Epithelial cell of proximal tubule (primary cell): ENCODE measurements at regions not wholly inside any gene's neighbourhood (a gene's known extent, or its start where the extent isn't known, plus 50 kb on each side); places are given as distances from the start of the nearest gene placed in this dataset.
A peak's percentile ranks its signal among the peaks of the same experiment; 100 is the strongest.
"Not testable (repeated sequence)": the region's sequence is repeated elsewhere in the genome, so short reads cannot be mapped to it uniquely, and the experiment has no call there.

Experiments used
- DNase-seq: peaks from one replicate; pipeline ENCODE4 v3.0.0-alpha.2; 2011; ENCODE audit warnings: low read depth
- H3K4me3 ChIP-seq: 2 replicates; pipeline ENCODE4 v1.5.1; 2011; ENCODE audit warnings: low read depth, mild to moderate bottlenecking, low read length
- TF ChIP-seq, protein P1 (sequence below): conservative IDR thresholded peaks from 2 replicates; pipeline ENCODE4 v1.5.1; 2012; ENCODE audit warnings: low read depth, mild to moderate bottlenecking, low read length

DNA sequence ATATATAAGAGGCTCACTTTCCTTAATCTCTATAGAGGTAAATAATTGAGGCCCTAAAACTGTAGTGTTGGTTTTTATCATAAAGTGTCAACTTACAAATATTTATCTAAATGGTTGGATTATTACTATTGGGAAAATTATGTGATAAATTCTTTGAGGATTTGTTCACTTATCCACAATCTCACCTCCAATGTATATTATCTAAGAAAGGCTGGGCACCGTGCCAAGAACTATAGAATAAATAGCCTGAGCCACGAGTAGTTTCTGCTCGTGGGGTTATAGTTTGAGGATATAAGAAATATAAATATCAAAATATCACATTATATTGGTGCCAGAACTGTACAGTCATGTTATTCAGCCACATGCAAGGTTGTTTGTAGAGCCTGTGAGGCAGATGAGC is 177.9 kb downstream of the VEGFC start:
- TF ChIP-seq, protein P1, sequence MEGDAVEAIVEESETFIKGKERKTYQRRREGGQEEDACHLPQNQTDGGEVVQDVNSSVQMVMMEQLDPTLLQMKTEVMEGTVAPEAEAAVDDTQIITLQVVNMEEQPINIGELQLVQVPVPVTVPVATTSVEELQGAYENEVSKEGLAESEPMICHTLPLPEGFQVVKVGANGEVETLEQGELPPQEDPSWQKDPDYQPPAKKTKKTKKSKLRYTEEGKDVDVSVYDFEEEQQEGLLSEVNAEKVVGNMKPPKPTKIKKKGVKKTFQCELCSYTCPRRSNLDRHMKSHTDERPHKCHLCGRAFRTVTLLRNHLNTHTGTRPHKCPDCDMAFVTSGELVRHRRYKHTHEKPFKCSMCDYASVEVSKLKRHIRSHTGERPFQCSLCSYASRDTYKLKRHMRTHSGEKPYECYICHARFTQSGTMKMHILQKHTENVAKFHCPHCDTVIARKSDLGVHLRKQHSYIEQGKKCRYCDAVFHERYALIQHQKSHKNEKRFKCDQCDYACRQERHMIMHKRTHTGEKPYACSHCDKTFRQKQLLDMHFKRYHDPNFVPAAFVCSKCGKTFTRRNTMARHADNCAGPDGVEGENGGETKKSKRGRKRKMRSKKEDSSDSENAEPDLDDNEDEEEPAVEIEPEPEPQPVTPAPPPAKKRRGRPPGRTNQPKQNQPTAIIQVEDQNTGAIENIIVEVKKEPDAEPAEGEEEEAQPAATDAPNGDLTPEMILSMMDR: no peak
- no peak overlapping the region for H3K4me3 ChIP-seq
- DNase-seq: no peak

DNA sequence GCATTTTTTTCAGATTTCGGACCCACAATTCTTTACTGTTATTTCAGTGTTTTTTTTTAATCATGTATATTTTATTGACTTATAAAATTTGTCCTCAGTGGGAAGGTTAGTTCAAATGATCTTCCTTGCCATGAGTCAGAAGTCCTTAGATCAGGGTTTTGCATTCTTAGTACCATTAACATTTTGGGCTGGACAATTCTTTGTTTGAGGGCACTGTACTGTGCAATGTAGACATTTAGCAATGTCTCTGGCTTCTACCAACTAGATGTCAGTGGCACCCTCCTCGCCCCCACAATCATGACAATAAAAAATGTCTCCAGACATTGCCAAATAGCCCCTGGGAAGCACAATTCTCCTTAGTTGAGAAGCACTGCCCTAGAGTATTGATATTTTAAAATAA is 176.6 kb downstream of the VEGFC start:
- peak; percentile 18 for DNase-seq
- TF ChIP-seq, protein P1: no peak

DNA sequence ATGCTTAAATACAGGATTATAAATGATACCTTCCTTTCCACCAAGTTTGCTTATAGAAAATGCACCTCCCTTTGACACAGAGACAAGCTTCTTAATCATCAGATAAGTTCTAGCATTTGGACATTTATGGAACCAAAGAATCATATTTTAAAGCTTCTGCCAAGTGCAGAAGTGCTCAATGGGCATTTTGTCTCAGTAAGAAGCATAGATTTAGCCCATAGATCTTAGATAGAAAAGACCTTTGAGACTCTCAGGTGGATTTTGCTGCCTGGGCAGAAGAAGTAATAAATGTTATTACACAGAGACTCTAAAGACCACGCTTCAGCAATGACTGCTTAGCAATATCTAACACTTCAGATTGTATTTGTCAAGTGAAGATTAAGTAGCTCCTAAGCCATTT is 174.6 kb downstream of the VEGFC start:
- no peak overlapping the region for H3K4me3 ChIP-seq
- DNase-seq: no peak
- TF ChIP-seq, protein P1: no peak

More for the DNA sequence above, 176.6 kb downstream of the VEGFC start:
- H3K4me3 ChIP-seq: no peak overlapping the region

DNA sequence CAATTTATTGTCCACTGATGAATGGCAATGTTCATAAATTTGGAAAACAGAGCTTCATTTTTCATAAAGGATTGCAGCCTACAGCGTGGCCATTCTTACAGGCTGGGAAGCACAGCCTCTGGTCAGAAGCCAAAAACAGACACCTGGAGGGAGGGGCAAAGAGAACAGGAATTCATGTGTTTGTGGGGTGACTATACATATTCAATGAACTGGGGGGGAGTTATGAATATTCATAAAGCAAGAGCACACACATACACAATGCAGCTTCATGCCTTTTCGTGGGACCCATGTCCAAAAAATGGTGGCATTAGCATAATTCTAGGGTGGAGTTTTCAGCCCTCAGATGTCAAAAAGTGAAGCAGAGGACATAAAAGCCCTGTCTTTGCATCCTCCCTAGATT is 173.3 kb downstream of the VEGFC start:
- TF ChIP-seq, protein P1: no peak
- no peak for DNase-seq
- no peak overlapping the region for H3K4me3 ChIP-seq

DNA sequence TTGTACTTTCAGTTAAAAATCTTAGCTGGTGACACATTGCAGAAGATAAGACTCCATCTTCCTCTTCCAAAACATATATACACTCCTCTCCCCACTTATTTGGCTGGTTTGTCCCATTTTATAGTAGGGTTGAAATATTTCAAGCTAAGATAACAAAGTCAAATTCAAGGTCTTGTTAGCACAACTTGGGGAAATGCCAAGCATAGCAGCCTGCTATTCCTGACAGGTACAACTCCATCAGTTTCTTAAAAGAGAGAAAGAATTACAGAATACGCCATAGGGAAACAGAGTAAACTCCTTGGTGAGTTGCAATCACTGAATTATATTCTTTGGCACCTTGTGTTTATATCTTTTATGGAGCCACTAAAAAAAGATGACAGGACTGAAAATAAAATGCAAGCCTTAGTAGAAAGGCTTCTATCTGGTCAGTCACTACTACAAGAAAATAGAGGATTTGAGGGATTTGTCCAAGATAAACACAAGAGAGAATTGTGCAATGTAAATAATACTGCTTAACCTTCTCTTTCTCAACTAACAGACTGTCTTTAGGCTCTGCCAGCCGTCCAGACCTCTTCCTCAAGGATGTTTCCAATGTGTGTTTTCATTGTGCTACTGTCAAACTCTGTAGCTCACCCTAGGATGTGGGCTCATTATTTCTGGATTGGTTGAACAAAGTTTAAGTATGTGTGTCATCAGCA is 170.3 kb downstream of the VEGFC start:
- no peak for DNase-seq
- H3K4me3 ChIP-seq: no peak overlapping the region
- TF ChIP-seq, protein P1: no peak

DNA sequence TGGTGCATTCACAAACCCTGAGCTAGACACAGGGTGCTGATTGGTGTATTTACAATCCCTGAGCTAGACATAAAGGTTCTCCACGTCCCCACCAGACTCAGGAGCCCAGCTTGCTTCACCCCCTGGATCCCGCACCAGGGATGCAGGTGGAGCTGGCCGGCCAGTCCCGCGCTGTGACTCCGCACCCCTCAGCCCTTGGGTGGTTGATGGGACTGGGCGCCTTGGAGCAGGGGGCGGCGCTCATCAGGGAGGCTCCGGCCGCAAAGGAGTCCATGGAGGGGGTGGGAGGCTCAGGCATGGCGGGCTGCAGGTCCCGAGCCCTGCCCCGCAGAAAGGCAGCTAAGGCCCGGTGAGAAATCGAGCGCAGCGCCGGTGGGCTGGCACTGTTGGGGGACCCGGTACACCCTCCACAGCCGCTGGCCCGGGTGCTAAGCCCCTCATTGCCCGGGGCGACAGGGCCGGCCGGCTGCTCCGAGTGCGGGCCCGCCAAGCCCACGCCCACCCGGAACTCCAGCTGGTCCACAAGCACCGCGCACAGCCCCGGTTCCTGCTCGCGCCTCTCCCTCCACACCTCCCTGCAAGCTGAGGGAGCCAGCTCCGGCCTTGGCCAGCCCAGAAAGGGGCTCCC is 167.6 kb downstream of the VEGFC start:
- DNase-seq, H3K4me3 ChIP-seq: not testable (repeated sequence)

DNA sequence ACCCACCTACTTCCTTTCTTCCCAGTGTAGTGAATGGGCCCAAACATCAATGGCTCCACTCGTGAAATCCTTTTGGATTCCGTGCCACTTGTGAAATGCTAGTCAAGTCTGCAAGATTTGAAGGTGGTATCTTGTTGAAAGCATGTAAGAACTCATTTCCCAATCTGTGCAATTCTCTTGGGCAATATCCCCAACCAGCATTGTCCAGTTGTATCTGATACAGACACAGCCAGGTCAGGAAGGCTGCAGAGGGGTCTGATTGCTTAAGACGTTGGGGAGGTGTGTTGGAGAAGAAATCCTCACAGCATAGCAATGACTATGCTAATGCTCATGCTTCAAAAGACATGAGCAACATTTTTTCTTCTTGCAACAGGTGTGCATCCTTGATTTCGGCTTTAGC is 164.8 kb downstream of the VEGFC start:
- TF ChIP-seq, protein P1: no peak
- DNase-seq: no peak
- H3K4me3 ChIP-seq: no peak overlapping the region
